ENCODE measurements at regions not wholly inside any gene's neighbourhood (a gene's known extent, or its start where the extent isn't known, plus 50 kb on each side); places are given as distances from the start of the nearest gene placed in this dataset.

GRCh38 chr14:55965851-55966250 lies 152.4 kb upstream of the PELI2 start:
- no peak for TF ChIP-seq L3MBTL2 (conservative IDR thresholded peaks at IDR 0.05)
- no peak for TF ChIP-seq NFRKB (IDR thresholded peaks at IDR 0.05)
- no peak for TF ChIP-seq BHLHE40 (IDR thresholded peaks at IDR 0.05; ENCODE audit: borderline replicate concordance)
- TF ChIP-seq ELF4 (IDR thresholded peaks at IDR 0.05): no peak
- TF ChIP-seq SP1 (IDR thresholded peaks at IDR 0.05): no peak
- TF ChIP-seq SUZ12 (IDR thresholded peaks at IDR 0.05): no peak
- TF ChIP-seq PKNOX1 (IDR thresholded peaks at IDR 0.05): no peak
- TF ChIP-seq TARDBP (IDR thresholded peaks at IDR 0.05): no peak
- no peak for TF ChIP-seq FOXM1 (IDR thresholded peaks at IDR 0.05; ENCODE audit: borderline replicate concordance)
- no peak for TF ChIP-seq LEF1 (IDR thresholded peaks at IDR 0.05; ENCODE audit: borderline replicate concordance)

All from HEK293T (cell line).